SIG-M5 treated with dmso at 0.1 percent for 504 hours (cell line): ENCODE measurements at regions not wholly inside any gene's neighbourhood (a gene's known extent, or its start where the extent isn't known, plus 50 kb on each side); places are given as distances from the start of the nearest gene placed in this dataset.

Source experiments
- DNase-seq: peaks from one replicate; lab custom pipeline; 2025; ENCODE audit not compliant: unreplicated experiment; lab: John Stamatoyannopoulos, UW

- no peak for DNase-seq
These were observed 128.0 kb downstream of the KIF20B start for GRCh38 chr10:89829262-89829886.

DNA sequence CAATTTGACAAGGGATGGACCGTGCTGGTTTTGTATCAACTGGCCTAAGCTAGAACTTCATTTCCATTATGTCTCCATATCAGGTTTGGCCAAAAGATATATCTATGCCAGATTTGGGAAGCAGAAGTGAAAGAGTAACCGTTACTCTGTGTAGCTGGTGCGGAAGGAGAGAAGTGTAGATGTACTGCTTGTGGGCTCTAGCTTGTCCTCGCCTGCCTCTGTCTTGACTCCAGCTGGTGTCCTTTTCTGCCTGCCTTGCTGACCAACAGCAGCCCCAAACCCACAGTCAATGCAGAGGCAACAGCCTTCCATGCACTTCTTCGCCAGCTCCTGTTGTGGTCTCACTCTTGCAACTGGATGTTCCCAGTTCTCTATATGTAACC lies 128.5 kb downstream of the KIF20B start:
- no peak for DNase-seq

DNA sequence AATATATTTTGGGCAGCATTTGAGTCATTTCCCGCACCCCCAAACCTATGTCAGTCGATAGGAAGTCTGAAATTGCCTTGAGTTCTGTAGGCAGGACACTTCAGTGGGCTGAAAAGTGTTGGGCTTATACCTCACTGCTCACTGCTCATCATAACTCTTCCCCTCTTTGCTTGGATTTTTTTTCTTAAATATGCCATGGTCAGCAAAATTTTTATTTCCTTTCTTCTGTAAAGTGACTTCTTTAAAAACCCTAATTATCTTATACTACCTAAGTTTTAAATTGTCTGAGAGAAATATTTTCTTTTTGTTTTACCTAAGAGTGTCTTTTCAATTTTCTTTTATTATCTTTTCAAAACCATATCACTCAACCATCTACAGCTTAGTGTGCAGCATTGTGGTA lies 129.2 kb downstream of the KIF20B start:
- DNase-seq, result no peak

DNA sequence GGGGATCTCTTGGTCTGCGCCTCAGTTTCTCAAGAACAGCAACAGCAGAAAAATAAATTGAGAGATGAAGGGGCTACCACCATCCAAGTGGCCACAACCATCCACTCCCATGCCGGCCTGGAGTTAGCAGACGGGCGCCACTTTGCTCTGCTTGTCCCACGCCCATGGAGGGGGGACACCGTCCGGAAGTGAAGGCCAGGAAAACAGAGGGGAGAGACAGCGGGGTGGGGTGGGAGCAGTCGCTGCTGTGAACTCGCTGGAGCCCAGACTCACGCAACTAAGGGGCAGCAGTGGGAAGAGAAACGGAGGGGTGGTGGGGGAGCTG lies 135.4 kb downstream of the KIF20B start:
- no peak for DNase-seq

- no peak for DNase-seq
These were observed 136.0 kb downstream of the KIF20B start for GRCh38 chr10:89837165-89838043.

- DNase-seq, result no peak
These were observed 136.7 kb downstream of the KIF20B start for GRCh38 chr10:89838044-89838615.

DNA sequence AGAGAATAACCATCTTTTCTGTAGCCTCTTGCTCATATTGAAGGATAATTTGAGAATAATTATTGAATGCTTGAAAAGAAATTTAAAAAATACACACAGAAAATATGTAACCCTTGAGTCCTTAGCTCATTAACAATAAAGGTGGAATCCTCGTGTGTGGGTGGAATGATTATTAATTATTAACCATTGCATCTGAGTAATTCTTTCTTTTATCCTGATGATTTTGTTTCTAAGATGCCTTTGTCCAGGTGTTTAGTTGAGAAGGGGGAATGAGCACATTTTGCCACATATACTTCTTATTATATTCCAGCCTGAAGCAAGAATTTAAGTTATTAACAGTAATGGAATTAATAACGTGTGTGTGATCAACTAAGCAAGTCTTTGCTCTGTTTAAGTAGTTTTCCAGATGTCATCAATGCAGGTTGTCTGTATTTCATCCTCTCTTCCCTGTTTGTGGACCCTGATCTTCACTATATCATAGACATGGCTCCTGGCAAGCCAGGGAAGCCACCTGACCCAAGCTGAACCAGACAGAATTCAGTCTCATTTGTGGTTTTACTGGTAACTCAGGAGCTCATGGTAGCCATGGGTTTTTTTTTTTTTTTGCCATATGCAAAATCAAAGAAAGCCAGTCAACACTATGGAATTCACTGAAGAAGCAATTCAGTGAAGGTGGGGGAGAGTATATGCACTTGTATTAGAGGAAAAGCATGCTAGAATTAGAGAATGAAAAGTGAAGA lies 144.3 kb downstream of the KIF20B start:
- no peak for DNase-seq

DNA sequence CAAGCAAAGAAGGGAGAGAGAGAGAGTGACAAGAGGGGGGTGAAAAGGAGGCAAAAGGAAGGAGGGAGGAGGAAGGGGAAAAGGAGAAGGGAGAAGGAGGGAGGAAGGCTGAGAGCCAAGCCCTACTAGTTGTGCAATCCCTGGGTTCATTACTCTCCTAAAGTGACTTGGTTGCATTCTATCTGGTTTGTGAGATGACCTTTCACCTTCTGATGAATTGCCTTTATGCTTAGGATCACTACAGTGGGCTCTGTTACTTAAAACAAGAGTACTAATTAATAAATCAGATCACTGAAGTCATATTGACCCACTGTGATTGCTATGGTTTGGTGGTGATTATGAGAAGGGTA lies 144.9 kb downstream of the KIF20B start:
- DNase-seq, result no peak

DNA sequence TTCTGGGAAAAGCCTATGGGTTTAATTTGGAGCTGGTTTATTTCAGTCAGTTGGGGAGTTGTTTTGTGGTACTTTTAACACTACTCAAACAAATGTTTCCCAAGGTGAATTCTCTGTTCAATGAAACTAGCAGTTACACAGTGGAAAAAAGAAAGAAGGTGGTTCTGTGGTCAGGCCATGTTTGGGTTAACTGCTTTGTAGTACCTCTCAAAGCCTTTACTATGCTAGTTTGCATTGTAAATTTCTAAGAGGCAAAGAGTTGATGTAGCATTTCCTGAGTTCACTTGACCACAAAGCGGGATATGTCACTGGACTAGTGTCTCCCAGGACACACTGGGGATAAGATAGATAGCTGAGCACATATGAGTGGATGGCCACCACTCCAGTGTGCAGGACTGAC lies 145.4 kb downstream of the KIF20B start:
- DNase-seq, result no peak

DNA sequence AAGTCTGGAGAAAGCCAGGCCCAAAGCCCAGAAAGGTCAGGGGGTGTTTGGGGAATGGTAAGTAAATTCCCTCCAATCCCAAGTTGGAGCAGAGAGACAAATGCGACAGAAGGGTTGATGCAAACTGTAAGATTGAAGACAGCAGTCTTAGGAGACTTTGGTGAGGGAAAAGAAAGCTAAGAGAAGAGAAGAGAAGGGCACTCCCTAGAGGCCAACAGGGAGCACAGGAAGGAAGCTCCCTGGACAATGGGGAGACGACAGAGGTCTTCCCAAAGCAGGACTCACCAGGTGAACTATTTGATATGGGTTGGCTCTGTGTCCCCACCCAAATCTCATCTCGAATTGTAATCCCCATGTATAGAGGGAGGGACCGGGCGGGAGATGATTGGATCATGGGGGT lies 151.5 kb downstream of the KIF20B start:
- DNase-seq, result no peak

- DNase-seq, result no peak
These were observed 152.4 kb downstream of the KIF20B start for GRCh38 chr10:89853781-89854191.

GRCh38 chr10:89857431-89858042 lies 156.1 kb downstream of the KIF20B start:
- no peak for DNase-seq

DNA sequence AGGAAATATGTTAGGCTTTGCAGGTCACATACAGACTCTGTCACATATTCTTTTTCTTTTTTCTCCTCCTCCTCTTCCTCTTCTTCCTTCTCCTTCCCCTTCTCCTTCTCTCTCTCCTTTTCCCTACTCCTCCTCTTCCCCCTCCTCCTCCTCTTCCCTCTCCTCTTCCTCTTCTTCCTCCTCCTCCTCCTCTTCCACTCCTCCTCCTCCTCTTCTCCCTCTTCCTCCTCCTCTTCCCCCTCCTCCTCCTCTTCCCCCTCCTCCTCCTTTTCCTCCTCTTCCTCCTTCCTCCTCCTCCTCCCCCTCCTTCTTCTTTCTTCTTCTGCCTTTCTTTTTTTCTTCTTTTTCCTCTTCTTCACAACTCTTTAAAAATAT lies 159.8 kb downstream of the KIF20B start:
- no peak for DNase-seq

DNA sequence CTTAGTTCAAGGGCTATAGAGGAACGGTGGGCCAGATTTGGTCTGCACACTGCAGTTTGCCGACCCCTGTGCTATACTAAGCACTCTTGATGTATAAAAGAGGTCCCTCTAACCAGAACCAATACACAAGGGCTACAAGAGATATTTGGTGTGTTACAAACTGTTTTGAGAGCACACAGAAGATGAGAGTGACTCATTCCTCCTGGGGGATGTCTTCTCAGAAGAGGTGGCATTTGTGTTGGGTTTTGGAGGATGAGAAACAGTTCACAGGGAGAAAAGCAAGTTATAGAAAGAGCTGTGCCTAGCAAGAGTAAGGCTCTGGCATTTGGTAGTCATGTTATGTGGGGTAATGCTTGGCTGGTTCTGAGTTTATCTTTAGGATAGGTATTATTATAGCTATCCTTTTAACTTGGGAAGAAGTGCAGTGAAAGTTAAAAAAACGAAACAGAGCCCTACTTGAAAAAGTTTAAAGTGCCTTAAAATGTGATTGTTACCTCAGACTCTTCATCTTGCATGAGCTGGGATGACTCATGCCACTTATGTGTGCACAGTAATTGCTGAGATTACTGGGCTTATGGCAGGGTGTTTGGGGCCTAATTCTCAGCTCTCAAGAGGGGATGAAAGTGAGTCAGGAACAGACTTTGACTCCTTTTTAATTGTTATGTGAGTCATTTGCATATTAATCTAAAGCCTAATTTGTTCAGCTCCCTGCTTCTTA lies 160.4 kb downstream of the KIF20B start:
- no peak for DNase-seq

DNA sequence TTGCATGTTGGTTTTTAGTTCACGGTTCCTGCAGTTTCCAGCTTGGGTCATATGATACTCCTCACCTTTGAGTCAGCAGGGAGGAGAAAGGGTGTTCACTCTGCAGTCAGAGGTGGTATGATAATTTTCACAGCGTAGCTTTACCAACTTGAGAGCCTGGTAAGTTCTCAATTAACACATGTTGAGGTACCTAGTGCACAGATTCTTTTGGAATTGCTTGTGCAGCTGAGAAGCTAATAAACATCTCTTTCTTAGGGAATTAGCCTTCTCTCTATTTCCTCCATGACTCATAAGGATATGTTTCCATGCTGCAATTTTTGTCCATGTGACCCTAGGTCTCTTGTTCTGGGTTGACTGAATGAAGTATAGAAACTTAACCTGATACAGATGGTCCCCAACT lies 166.6 kb downstream of the KIF20B start:
- no peak for DNase-seq

DNA sequence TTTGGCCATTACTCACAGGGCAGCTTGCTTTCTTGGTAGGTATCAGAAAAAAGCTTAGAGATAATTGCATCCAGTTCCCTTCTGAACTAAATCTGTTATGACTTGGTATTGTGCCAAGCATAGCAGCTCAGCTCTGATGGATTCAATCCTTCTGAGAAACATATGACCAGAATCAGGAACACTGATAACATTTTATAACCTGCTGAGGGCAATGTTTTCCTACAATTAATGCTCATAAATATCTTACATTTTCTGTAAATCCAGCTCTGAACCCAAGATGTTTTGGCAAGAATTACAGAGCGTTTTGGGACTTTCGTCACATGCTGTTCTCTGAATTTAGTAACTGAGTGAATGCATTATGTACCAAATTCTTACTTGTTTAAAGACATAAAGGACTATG lies 167.8 kb downstream of the KIF20B start:
- DNase-seq, result no peak

DNA sequence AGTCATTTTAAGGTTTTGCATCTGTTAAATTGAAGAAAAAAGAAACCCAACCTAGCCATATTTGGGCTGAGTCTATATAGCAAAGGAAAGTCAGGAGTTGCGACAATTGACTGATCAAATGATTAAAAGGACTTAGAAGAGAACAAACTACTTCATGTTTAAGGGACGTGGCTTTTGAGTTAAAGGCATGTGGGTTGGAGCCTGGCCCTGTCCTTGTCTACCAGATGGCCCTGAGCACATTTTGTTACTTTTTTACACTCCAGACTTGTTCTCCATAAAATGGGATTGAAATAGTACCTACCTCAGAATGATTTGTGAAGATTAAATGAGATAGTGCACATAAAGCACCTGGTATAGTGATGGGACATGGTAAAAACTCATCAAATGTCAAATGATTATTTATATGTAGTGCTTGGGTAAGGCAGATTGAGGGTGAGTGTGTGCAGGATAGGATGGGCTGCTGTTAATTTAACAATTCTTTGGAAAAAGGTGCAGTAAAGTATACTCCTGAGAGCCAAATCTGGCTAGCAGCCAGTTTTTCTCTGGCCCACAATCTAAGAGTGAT lies 168.3 kb downstream of the KIF20B start:
- no peak for DNase-seq

GRCh38 chr10:89870936-89871335 lies 169.5 kb downstream of the KIF20B start:
- DNase-seq, result no peak

DNA sequence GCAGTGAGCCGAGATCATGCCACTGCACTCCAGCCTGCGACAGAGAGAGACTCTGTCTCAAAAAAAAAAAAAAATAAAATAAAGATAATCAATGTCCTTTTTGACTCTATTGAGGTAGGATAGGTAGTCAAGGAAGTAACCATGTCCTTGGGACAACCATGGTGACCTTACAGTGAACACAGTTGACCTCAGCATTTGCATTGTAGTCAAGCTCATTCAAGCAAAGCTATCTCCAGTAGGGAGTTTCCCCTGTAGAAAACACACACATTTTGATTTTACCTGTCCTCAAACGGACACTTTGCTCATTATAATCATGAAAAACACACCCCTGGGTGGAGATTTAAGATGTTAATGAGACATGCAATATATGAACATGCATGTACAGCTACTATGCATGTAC lies 171.7 kb downstream of the KIF20B start:
- no peak for DNase-seq

- DNase-seq, result no peak
These were observed 174.2 kb downstream of the KIF20B start for GRCh38 chr10:89875557-89875956.

DNA sequence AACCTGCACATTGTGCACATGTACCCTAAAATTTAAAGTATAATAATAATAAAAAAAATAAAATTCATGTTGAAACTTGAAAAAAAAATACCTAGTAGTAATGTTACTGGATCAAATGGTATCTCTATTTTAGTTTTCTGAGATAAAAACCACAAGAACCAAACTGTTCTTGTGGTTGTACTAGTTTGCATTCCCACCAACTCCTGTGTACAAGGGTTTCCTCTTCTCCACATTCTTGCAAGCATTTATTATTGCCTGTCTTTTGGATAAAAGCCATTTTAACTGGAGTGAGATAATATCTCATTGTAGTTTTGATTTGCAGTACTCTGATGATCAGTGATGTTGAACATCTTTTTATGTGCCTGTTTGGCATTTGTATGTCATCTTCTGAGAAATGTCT lies 177.7 kb downstream of the KIF20B start:
- DNase-seq, result no peak
